A673 (cell line): ENCODE measurements at regions not wholly inside any gene's neighbourhood (a gene's known extent, or its start where the extent isn't known, plus 50 kb on each side); places are given as distances from the start of the nearest gene placed in this dataset.

Source experiments
- CTCF ChIP-seq: fragments of 300-800, 200-600 bp; sonication (generic); conservative IDR thresholded peaks from 2 replicates; pipeline ENCODE4 v1.5.1; 2017; ENCODE audit warnings: low read depth, mild to moderate bottlenecking, antibody characterized with exemption, low read length, moderate library complexity, mixed read lengths
- EZH2 ChIP-seq: fragments of 200-600 bp; sonication (generic); IDR thresholded peaks from 2 replicates; pipeline ENCODE4 v1.6.1; 2017; ENCODE audit warnings: borderline replicate concordance, low read depth, mild to moderate bottlenecking, mixed read lengths, antibody characterized with exemption, low read length; ENCODE audit not compliant: poor library complexity, severe bottlenecking

DNA sequence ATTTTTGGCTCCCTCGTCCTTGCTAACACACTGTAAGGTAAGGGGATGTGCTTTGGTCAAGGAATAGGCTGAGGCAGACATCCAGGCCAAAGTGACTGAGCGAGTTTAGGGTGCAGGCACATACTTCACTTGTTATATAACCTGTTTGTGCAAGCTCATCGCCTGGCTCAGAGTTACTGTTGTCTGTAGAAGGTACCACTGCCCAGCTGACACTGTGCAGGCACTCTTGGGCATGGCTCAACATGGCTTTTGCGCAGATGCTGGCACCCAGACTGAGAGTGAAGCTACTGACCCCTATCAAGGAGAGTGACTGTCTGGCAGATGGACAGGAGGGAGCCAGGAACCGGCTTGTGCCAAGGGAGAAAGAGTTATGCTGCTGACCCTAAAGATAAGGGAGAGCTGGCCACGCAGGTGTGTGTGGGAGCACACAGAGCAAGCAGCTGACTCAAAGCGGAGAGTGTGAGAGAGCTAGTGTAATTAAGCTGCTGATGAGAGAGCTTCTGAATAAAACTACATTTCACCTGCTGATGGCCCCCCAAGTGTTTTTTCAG, 307.3 kb upstream of the USP24 start:
- TF ChIP-seq CTCF = no peak
- no peak for TF ChIP-seq EZH2
